GM12878 (cell line): ENCODE measurements at regions not wholly inside any gene's neighbourhood (a gene's known extent, or its start where the extent isn't known, plus 50 kb on each side); places are given as distances from the start of the nearest gene placed in this dataset.

ENCODE experiments used
- ATAC-seq: fragments of 200-7000 bp; cut with Tn5 transposase; 3 replicates; pipeline ENCODE4 v1.9.1; 2020; ENCODE audit warnings: mild to moderate bottlenecking, moderate library complexity
- BruUV-seq: library from RNA; stranded (reverse); fragments of 400-500 nt; replicated peaks from 2 replicates; lab custom pipeline; 2021; lab: Mats Ljungman, UMichigan
- CTCF ChIA-PET: fragments of 300-600 bp; sonication (Branson Sonifier 250); formaldehyde crosslinking; extraction: SDS; loops from one replicate; lab custom pipeline; 2021; ENCODE audit warnings: inconsistent platforms; lab: Yijun Ruan, JAX
- POLR2A ChIA-PET: fragments of 350-600 bp; formaldehyde crosslinking; extraction: SDS; loops from one replicate; lab custom pipeline; 2021; ENCODE audit warnings: inconsistent platforms; lab: Charles Lee
- RAD21 ChIA-PET: fragments of 300-600 bp; sonication (Branson Sonifier 250); formaldehyde crosslinking; loops from one replicate; lab custom pipeline; 2023; ENCODE audit warnings: antibody characterized with exemption; ENCODE audit not compliant: unreplicated experiment; lab: Charles Lee
- SMC1A ChIA-PET: fragments of 300-600 bp; sonication (Branson Sonifier 250); formaldehyde crosslinking; loops from one replicate; lab custom pipeline; 2023; ENCODE audit not compliant: unreplicated experiment, uncharacterized antibody; lab: Charles Lee
- DNase-seq: peaks from one replicate; pipeline ENCODE4 v3.0.0-alpha.2; 2011; ENCODE audit warnings: low read depth, low spot score
- FAIRE-seq: peaks from 3 replicates; lab custom pipeline; 2011; peaks lifted over from hg19 to GRCh38; lab: Jason Lieb, UNC
- H2AFZ ChIP-seq: 2 replicates; pipeline ENCODE4 v1.6.0; 2011; ENCODE audit warnings: low read depth, low read length, control low read depth; ENCODE audit not compliant: control insufficient read depth
- H3K27ac ChIP-seq: 2 replicates; pipeline ENCODE4 v1.5.1; 2011; ENCODE audit warnings: control low read depth; ENCODE audit not compliant: control insufficient read depth, insufficient read depth
- H3K27me3 ChIP-seq, 2 experiments: replicated peaks in 1 of 2; 2 replicates each; pipeline versions ENCODE4 v1.6.0 to v1.6.1; 2011; ENCODE audit warnings: low read length in 1 of 2; ENCODE audit not compliant: control insufficient read depth in 2 of 2, insufficient read depth in 2 of 2
- H3K36me3 ChIP-seq, 2 experiments: 2 replicates each; pipeline ENCODE4 v1.5.1; 2011; ENCODE audit warnings: low read length in 1 of 2; ENCODE audit not compliant: control insufficient read depth in 2 of 2, insufficient read depth in 2 of 2
- H3K4me1 ChIP-seq: 2 replicates; pipeline ENCODE4 v1.6.1; 2011; ENCODE audit warnings: mild to moderate bottlenecking, low read length, moderate library complexity, mixed read lengths; ENCODE audit not compliant: control insufficient read depth, insufficient read depth
- H3K4me2 ChIP-seq: 2 replicates; pipeline ENCODE4 v1.6.0; 2011; ENCODE audit warnings: control low read depth; ENCODE audit not compliant: control insufficient read depth, insufficient read depth
- H3K4me3 ChIP-seq: fragments of 200-600 bp; sonication (generic); 2 replicates; pipeline ENCODE4 v1.5.1; 2016
- H3K79me2 ChIP-seq: 2 replicates; pipeline ENCODE4 v1.6.0; 2011; ENCODE audit warnings: low read length; ENCODE audit not compliant: control insufficient read depth, insufficient read depth
- H3K9ac ChIP-seq: 2 replicates; pipeline ENCODE4 v1.8.0; 2011; ENCODE audit warnings: low read length, control low read depth, mixed read lengths; ENCODE audit not compliant: control insufficient read depth, insufficient read depth
- H3K9me3 ChIP-seq: replicated peaks from 3 replicates; pipeline ENCODE4 v1.5.1; 2011; ENCODE audit warnings: mild to moderate bottlenecking, low read length; ENCODE audit not compliant: control insufficient read depth, insufficient read depth
- H4K20me1 ChIP-seq: 2 replicates; pipeline ENCODE4 v1.6.0; 2011; ENCODE audit not compliant: control insufficient read depth, insufficient read depth
- CBFB ChIP-seq: IDR thresholded peaks from 2 replicates; pipeline ENCODE4 v1.6.1; 2016; ENCODE audit warnings: antibody characterized with exemption, low read depth
- CHD1 ChIP-seq: IDR thresholded peaks from 2 replicates; pipeline ENCODE4 v1.6.1; 2012; ENCODE audit warnings: low read depth, low read length, improper control_type of control experiment
- FOXM1 ChIP-seq: IDR thresholded peaks from 2 replicates; pipeline ENCODE4 v1.6.1; 2012; ENCODE audit warnings: low read depth, mild to moderate bottlenecking, inconsistent platforms, low read length, moderate library complexity
- GABPA ChIP-seq: IDR thresholded peaks from 2 replicates; pipeline ENCODE4 v1.6.1; 2014; ENCODE audit warnings: antibody characterized with exemption, low read depth, mild to moderate bottlenecking, inconsistent platforms
- HDAC2 ChIP-seq: fragments of 200-600 bp; sonication (generic); IDR thresholded peaks from 2 replicates; pipeline ENCODE4 v1.6.1; 2017
- HDAC6 ChIP-seq: fragments of 200-600 bp; sonication (generic); IDR thresholded peaks from one replicate; pipeline ENCODE4 v1.8.0; 2017; ENCODE audit warnings: antibody characterized with exemption; ENCODE audit not compliant: unreplicated experiment
- HDGF ChIP-seq: fragments of 450-650 bp; IDR thresholded peaks from 2 replicates; pipeline ENCODE4 v1.6.1; 2016; ENCODE audit warnings: antibody characterized with exemption
- IKZF1 ChIP-seq: fragments of 450-650 bp; conservative IDR thresholded peaks from 2 replicates; pipeline ENCODE4 v1.6.1; 2017; ENCODE audit warnings: antibody characterized with exemption, mild to moderate bottlenecking
- JUND ChIP-seq: IDR thresholded peaks from 2 replicates; pipeline ENCODE4 v1.6.1; 2012; ENCODE audit warnings: low read depth, mild to moderate bottlenecking, low read length, improper control_type of control experiment, moderate library complexity
- MTA3 ChIP-seq: IDR thresholded peaks from 2 replicates; pipeline ENCODE4 v1.6.1; 2012; ENCODE audit warnings: low read length, inconsistent platforms, borderline replicate concordance
- MYC ChIP-seq: IDR thresholded peaks from 2 replicates; pipeline ENCODE4 v1.6.1; 2011; ENCODE audit warnings: mild to moderate bottlenecking, low read length, moderate library complexity, inconsistent platforms; ENCODE audit not compliant: insufficient read depth, insufficient replicate concordance, insufficient read length, severe bottlenecking
- NBN ChIP-seq: fragments of 450-650 bp; IDR thresholded peaks from 2 replicates; pipeline ENCODE4 v1.6.1; 2016
- NRF1 ChIP-seq: conservative IDR thresholded peaks from 2 replicates; pipeline ENCODE4 v1.6.1; 2011; ENCODE audit warnings: mild to moderate bottlenecking, low read depth, low read length, improper control_type of control experiment
- POLR2AphosphoS2 ChIP-seq: IDR thresholded peaks from 2 replicates; pipeline ENCODE4 v1.6.1; 2011; ENCODE audit warnings: low read depth, mild to moderate bottlenecking, low read length, improper control_type of control experiment, moderate library complexity
- SIN3A ChIP-seq: IDR thresholded peaks from 2 replicates; pipeline ENCODE4 v1.6.1; 2012; ENCODE audit warnings: low read depth, low read length, improper control_type of control experiment
- SMAD5 ChIP-seq: IDR thresholded peaks from 2 replicates; pipeline ENCODE4 v1.6.1; 2016; ENCODE audit warnings: antibody characterized with exemption, low read depth
- SMC3 ChIP-seq: IDR thresholded peaks from 2 replicates; pipeline ENCODE4 v1.6.1; 2011; ENCODE audit warnings: low read length, improper control_type of control experiment, borderline replicate concordance
- SPI1 ChIP-seq: IDR thresholded peaks from 2 replicates; pipeline ENCODE4 v1.6.1; 2011; ENCODE audit warnings: low read depth, mild to moderate bottlenecking, low read length, moderate library complexity, borderline replicate concordance; ENCODE audit not compliant: insufficient read depth
- WRNIP1 ChIP-seq: IDR thresholded peaks from 2 replicates; pipeline ENCODE4 v1.6.1; 2011; ENCODE audit warnings: low read depth, low read length, improper control_type of control experiment, borderline replicate concordance
- WGBS: methylation state at CpG from one replicate; pipeline ENCODE4 v1.1.6; 2016; ENCODE audit warnings: low lambda C conversion rate; ENCODE audit not compliant: insufficient replicate concordance, insufficient coverage; ENCODE audit errors: missing lambda C conversion rate; 5-methylcytosine and 5-hydroxymethylcytosine counted together
- in situ Hi-C: fragments of 300-500 bp; cut with MboI; formaldehyde crosslinking; loops from 9 replicates; pipeline ENCODE4 v1.14.3; 2018; ENCODE audit warnings: mixed read lengths
- intact Hi-C: fragments of 100-400 bp; cut with micrococcal nuclease; formaldehyde crosslinking; loops from one replicate; pipeline ENCODE4 v1.14.2; 2022; ENCODE audit not compliant: unreplicated experiment
- TF ChIP-seq, protein P1 (sequence below): IDR thresholded peaks from 2 replicates; pipeline ENCODE4 v1.6.1; 2012; ENCODE audit warnings: low read depth, low read length, improper control_type of control experiment
- TF ChIP-seq, protein P2 (sequence below): IDR thresholded peaks from 2 replicates; pipeline ENCODE4 v1.6.1; 2011; ENCODE audit warnings: borderline replicate concordance, low read depth, mild to moderate bottlenecking, moderate library complexity, mixed read lengths, low read length; ENCODE audit not compliant: insufficient read depth; ENCODE audit errors: extremely low read length
- TF ChIP-seq, protein P3 (sequence below): fragments of 450-650 bp; IDR thresholded peaks from 2 replicates; pipeline ENCODE4 v1.6.1; 2016; ENCODE audit warnings: mild to moderate bottlenecking
- TF ChIP-seq, protein P4 (sequence below): IDR thresholded peaks from 2 replicates; pipeline ENCODE4 v1.6.1; 2012; ENCODE audit warnings: low read depth, low read length, improper control_type of control experiment

DNA sequence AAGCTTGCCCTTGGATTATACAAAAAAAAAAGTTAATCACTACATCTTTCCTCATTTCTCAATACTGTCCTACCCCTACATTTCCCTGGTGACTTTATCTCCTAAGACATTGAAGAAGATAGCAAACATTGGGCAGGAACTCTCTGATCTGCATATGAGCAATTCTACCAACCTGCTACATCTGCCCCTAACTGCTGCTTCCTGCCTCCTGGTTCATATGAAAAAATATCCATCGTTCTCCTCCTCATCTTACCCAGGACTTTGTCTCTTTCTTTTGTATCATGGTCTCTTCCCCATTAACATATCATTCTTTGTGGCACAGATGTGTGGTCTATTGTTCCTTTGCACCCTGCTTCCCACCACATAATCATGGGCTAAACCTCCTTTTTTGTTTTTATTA lies 139.7 kb upstream of the PCGF5 start (continued):
- TF ChIP-seq NBN (no peak), JUND (no peak), HDGF (no peak), WRNIP1 (no peak), IKZF1 (no peak), POLR2AphosphoS2 (no peak), SPI1 (no peak), HDAC2 (no peak), GABPA (no peak)

DNA sequence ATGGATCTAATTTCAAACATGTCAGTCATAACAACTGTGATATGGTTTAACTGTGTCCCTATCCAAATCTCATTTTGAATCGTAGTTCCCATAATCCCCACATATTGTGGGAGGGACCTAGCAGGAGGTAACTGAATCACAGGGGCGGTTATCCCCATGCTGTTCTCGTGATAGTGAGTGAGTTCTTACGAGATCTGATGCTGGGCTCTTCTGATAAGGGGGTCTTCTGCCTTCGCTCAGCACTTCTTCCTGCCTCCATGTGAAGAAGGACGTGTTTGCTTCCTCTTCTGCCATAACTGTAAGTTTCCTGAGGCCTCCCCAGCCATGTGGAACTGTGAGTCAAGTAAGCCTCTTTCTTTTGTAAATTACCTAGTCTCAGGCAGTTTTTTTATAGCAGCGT lies 138.0 kb upstream of the PCGF5 start:
- RAD21 ChIA-PET = interaction anchor here (1.0 kb wide), 1 partner anchor 169 kb away, joined by 3 read pairs; no protein-coding TSS in a partner anchor
- Histone ChIP-seq H3K9me3 (no peaks in the 10 kb centered on the region), H3K4me3 (no peak overlapping the region), H3K4me2 (no peak overlapping the region), H3K27ac (no peak overlapping the region), H3K9ac (no peak overlapping the region), H3K79me2 (no peaks in the 10 kb centered on the region), H3K36me3 (no peaks in the 10 kb centered on the region), H2AFZ (no peak overlapping the region), H3K27me3 (no peaks in the 10 kb centered on the region), H4K20me1 (no peaks in the 10 kb centered on the region), H3K4me1 (no peaks in the 10 kb centered on the region)
- BruUV-seq = no TSS peak
- WGBS = 35% methylated on average over 7 of the region's 7 CpGs
- TF ChIP-seq SMAD5 (no peak), MTA3 (no peak), HDAC6 (no peak), SMC3 (no peak), SIN3A (no peak), MYC (no peak), CBFB (no peak), FOXM1 (no peak), CHD1 (no peak), NRF1 (no peak)
- TF ChIP-seq, protein P1, sequence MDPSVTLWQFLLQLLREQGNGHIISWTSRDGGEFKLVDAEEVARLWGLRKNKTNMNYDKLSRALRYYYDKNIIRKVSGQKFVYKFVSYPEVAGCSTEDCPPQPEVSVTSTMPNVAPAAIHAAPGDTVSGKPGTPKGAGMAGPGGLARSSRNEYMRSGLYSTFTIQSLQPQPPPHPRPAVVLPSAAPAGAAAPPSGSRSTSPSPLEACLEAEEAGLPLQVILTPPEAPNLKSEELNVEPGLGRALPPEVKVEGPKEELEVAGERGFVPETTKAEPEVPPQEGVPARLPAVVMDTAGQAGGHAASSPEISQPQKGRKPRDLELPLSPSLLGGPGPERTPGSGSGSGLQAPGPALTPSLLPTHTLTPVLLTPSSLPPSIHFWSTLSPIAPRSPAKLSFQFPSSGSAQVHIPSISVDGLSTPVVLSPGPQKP = no peak
- TF ChIP-seq, protein P2, sequence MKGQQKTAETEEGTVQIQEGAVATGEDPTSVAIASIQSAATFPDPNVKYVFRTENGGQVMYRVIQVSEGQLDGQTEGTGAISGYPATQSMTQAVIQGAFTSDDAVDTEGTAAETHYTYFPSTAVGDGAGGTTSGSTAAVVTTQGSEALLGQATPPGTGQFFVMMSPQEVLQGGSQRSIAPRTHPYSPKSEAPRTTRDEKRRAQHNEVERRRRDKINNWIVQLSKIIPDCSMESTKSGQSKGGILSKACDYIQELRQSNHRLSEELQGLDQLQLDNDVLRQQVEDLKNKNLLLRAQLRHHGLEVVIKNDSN = no peak
- TF ChIP-seq, protein P3, sequence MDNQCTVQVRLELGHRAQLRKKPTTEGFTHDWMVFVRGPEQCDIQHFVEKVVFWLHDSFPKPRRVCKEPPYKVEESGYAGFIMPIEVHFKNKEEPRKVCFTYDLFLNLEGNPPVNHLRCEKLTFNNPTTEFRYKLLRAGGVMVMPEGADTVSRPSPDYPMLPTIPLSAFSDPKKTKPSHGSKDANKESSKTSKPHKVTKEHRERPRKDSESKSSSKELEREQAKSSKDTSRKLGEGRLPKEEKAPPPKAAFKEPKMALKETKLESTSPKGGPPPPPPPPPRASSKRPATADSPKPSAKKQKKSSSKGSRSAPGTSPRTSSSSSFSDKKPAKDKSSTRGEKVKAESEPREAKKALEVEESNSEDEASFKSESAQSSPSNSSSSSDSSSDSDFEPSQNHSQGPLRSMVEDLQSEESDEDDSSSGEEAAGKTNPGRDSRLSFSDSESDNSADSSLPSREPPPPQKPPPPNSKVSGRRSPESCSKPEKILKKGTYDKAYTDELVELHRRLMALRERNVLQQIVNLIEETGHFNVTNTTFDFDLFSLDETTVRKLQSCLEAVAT = no peak
- TF ChIP-seq, protein P4, sequence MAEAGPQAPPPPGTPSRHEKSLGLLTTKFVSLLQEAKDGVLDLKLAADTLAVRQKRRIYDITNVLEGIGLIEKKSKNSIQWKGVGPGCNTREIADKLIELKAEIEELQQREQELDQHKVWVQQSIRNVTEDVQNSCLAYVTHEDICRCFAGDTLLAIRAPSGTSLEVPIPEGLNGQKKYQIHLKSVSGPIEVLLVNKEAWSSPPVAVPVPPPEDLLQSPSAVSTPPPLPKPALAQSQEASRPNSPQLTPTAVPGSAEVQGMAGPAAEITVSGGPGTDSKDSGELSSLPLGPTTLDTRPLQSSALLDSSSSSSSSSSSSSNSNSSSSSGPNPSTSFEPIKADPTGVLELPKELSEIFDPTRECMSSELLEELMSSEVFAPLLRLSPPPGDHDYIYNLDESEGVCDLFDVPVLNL = no peak
- SMC1A ChIA-PET = no interaction called here
- CTCF ChIA-PET = interaction anchor here (0.5 to 1.6 kb wide), 4 partner anchors 8 to 168 kb away, joined by 3 to 5 read pairs (median 4); no protein-coding TSS in a partner anchor
- ATAC-seq (no peak), FAIRE-seq (no peak), DNase-seq (no peak)
- POLR2A ChIA-PET = no interaction called here
- in situ Hi-C loops = no loop called here
- intact Hi-C loops = no loop called here
